Suprapubic skin (tissue), 3 donors: ENCODE measurements at regions not wholly inside any gene's neighbourhood (a gene's known extent, or its start where the extent isn't known, plus 50 kb on each side); places are given as distances from the start of the nearest gene placed in this dataset.

Experiments used
- EP300 ChIP-seq: sonication (generic); formaldehyde crosslinking; IDR thresholded peaks from one replicate; pipeline ENCODE4 v1.6.1; 2017; ENCODE audit warnings: antibody characterized with exemption
- TF ChIP-seq, protein P1 (sequence below), 2 donors: fragments of 200-600 bp in 1 of 2; fragments of 450-650 bp in 1 of 2; sonication (generic) in 1 of 2; IDR thresholded peaks; one replicate each; pipeline ENCODE4 v1.5.1; 2016 to 2019; ENCODE audit warnings: antibody characterized with exemption in 2 of 2, mild to moderate bottlenecking in 1 of 2, moderate library complexity in 1 of 2

DNA sequence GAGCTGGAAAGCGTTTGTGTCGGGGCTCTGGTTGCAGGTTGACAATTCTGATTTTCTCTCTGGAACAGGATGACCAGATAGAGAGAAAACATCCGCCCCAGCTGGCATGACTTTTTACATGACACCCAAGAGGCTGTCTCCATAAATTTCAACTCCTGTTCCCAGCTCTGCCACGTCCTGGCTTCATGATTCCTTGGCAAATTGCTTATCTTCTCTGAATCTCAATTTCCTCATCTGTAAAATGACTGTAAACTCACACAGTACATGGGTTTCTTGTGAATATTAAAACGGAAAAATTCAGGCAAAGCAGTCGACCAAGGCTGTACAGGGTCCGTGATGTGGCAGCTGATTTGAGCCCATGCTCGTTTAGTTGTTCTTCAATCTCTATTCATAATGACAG is 572.7 kb downstream of the AJAP1 start:
- TF ChIP-seq, protein P1, sequence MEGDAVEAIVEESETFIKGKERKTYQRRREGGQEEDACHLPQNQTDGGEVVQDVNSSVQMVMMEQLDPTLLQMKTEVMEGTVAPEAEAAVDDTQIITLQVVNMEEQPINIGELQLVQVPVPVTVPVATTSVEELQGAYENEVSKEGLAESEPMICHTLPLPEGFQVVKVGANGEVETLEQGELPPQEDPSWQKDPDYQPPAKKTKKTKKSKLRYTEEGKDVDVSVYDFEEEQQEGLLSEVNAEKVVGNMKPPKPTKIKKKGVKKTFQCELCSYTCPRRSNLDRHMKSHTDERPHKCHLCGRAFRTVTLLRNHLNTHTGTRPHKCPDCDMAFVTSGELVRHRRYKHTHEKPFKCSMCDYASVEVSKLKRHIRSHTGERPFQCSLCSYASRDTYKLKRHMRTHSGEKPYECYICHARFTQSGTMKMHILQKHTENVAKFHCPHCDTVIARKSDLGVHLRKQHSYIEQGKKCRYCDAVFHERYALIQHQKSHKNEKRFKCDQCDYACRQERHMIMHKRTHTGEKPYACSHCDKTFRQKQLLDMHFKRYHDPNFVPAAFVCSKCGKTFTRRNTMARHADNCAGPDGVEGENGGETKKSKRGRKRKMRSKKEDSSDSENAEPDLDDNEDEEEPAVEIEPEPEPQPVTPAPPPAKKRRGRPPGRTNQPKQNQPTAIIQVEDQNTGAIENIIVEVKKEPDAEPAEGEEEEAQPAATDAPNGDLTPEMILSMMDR (IDR thresholded peaks at IDR 0.05) = no peak
- no peak for TF ChIP-seq EP300
